NOMO-1 treated with dmso at 0.1 percent for 144 hours (cell line): ENCODE measurements at regions not wholly inside any gene's neighbourhood (a gene's known extent, or its start where the extent isn't known, plus 50 kb on each side); places are given as distances from the start of the nearest gene placed in this dataset.
A peak's percentile ranks its signal among the peaks of the same experiment; 100 is the strongest.

Experiments used
- DNase-seq: peaks from one replicate; lab custom pipeline; 2025; ENCODE audit not compliant: unreplicated experiment; lab: John Stamatoyannopoulos, UW

- DNase-seq: no peak
These were observed 70.1 kb upstream of the TENT5A start for GRCh38 chr6:81822568-81822967.

- no peak for DNase-seq
These were observed 69.0 kb upstream of the TENT5A start for GRCh38 chr6:81821449-81821848.

- DNase-seq: no peak
These were observed 68.5 kb upstream of the TENT5A start for GRCh38 chr6:81820980-81821379.

GRCh38 chr6:81820422-81820821, 67.9 kb upstream of the TENT5A start:
- DNase-seq: no peak

GRCh38 chr6:81819767-81820166, 67.3 kb upstream of the TENT5A start:
- no peak for DNase-seq

GRCh38 chr6:81818901-81819361, 66.5 kb upstream of the TENT5A start:
- DNase-seq: peak; percentile 59

GRCh38 chr6:81816380-81816779, 63.9 kb upstream of the TENT5A start:
- DNase-seq: no peak

- no peak for DNase-seq
These were observed 62.0 kb upstream of the TENT5A start for GRCh38 chr6:81814370-81815076.

GRCh38 chr6:81813305-81813704, 60.8 kb upstream of the TENT5A start:
- DNase-seq: no peak

- DNase-seq: peak; percentile 68
These were observed 59.9 kb upstream of the TENT5A start for GRCh38 chr6:81812401-81812800.

GRCh38 chr6:81808851-81809570, 56.5 kb upstream of the TENT5A start:
- DNase-seq: peak; percentile 80

- no peak for DNase-seq
These were observed 54.5 kb upstream of the TENT5A start for GRCh38 chr6:81806793-81807565.

- no peak for DNase-seq
These were observed 49.9 kb upstream of the TENT5A start for GRCh38 chr6:81802356-81802755.
